A549 (cell line): ENCODE measurements at regions not wholly inside any gene's neighbourhood (a gene's known extent, or its start where the extent isn't known, plus 50 kb on each side); places are given as distances from the start of the nearest gene placed in this dataset.

Experiments used
- ATAC-seq, 2 experiments: fragments of 200-7000 bp in 1 of 2; fragments of >200 bp in 1 of 2; cut with Nextera tagmentation in 1 of 2; cut with Tn5 transposase in 1 of 2; 3 replicates each; pipeline versions ENCODE4 v1.8.0 to v1.9.1; 2018 to 2020; ENCODE audit warnings: mild to moderate bottlenecking in 1 of 2, moderate library complexity in 1 of 2
- CTCF ChIA-PET: fragments of 300-600 bp; sonication (Branson Sonifier 250); formaldehyde crosslinking; extraction: SDS; loops from one replicate; lab custom pipeline; 2021; ENCODE audit warnings: antibody characterized with exemption, inconsistent platforms; lab: Yijun Ruan, JAX
- POLR2A ChIA-PET: fragments of 350-600 bp; formaldehyde crosslinking; extraction: SDS; loops from one replicate; lab custom pipeline; 2021; ENCODE audit warnings: antibody characterized with exemption, inconsistent platforms; lab: Yijun Ruan, JAX
- DNase-seq, 2 experiments: peaks; one replicate each; pipeline versions ENCODE4 v3.0.0 to v3.0.0-alpha.2; 2011 to 2016; ENCODE audit warnings: low read depth in 1 of 2, low spot score in 1 of 2
- FAIRE-seq: peaks from 2 replicates; lab custom pipeline; 2011; peaks lifted over from hg19 to GRCh38; lab: Jason Lieb, UNC
- H3K27ac ChIP-seq, 2 experiments: fragments of >200 bp; sonication (Bioruptor Twin); formaldehyde crosslinking; 3 replicates each; pipeline ENCODE4 v1.5.1; 2016 to 2017
- H3K4me1 ChIP-seq: fragments of >200 bp; sonication (Bioruptor Twin); formaldehyde crosslinking; 3 replicates; pipeline ENCODE4 v1.6.1; 2016
- H3K4me2 ChIP-seq: fragments of >200 bp; sonication (Bioruptor Twin); formaldehyde crosslinking; 3 replicates; pipeline ENCODE4 v1.6.1; 2016
- H3K4me3 ChIP-seq: fragments of >200 bp; sonication (Bioruptor Twin); formaldehyde crosslinking; 3 replicates; pipeline ENCODE4 v1.5.1; 2016
- H3K9me3 ChIP-seq: fragments of >200 bp; sonication (Bioruptor Twin); formaldehyde crosslinking; 3 replicates; pipeline ENCODE4 v1.6.1; 2016
- BCL3 ChIP-seq: fragments of >200 bp; sonication (Bioruptor Twin); formaldehyde crosslinking; IDR thresholded peaks from 3 replicates; pipeline ENCODE4 v1.6.1; 2016
- BHLHE40 ChIP-seq: IDR thresholded peaks from 2 replicates; pipeline ENCODE4 v1.6.1; 2012; ENCODE audit warnings: low read depth, low read length, inconsistent platforms
- ELK1 ChIP-seq: fragments of 150-350 bp; IDR thresholded peaks from 2 replicates; pipeline ENCODE4 v1.6.1; 2014; ENCODE audit warnings: low read depth, mild to moderate bottlenecking, low read length
- EP300 ChIP-seq, 2 experiments: fragments of >200 bp; sonication (Bioruptor Twin); formaldehyde crosslinking; IDR thresholded peaks; 2 replicates in 1 of 2; 3 replicates in 1 of 2; pipeline ENCODE4 v1.6.1; 2016 to 2017
- ESRRA ChIP-seq: fragments of 150-350 bp; IDR thresholded peaks from 2 replicates; pipeline ENCODE4 v1.6.1; 2014; ENCODE audit warnings: mild to moderate bottlenecking, low read length, borderline replicate concordance
- FOSB ChIP-seq: fragments of 250-450 bp; sonication (Bioruptor Pico); IDR thresholded peaks from 2 replicates; pipeline ENCODE4 v1.5.0; 2020; ENCODE audit warnings: mild to moderate bottlenecking, moderate library complexity
- FOXS1 ChIP-seq: fragments of 250-450 bp; sonication (Bioruptor Pico); IDR thresholded peaks from 2 replicates; pipeline ENCODE4 v1.5.0; 2020; ENCODE audit warnings: mild to moderate bottlenecking, moderate library complexity
- HDAC2 ChIP-seq: fragments of 200-600 bp; sonication (generic); IDR thresholded peaks from 2 replicates; pipeline ENCODE4 v1.6.1; 2016
- HMGXB4 ChIP-seq: fragments of 250-450 bp; sonication (Bioruptor Pico); IDR thresholded peaks from 2 replicates; pipeline ENCODE4 v1.5.0; 2021; ENCODE audit warnings: mild to moderate bottlenecking, moderate library complexity, borderline replicate concordance
- KDM5A ChIP-seq: fragments of 200-600 bp; sonication (generic); IDR thresholded peaks from 2 replicates; pipeline ENCODE4 v1.6.1; 2016; ENCODE audit warnings: antibody characterized with exemption, mild to moderate bottlenecking
- MAX ChIP-seq: IDR thresholded peaks from 2 replicates; pipeline ENCODE4 v1.6.1; 2012
- MAZ ChIP-seq: fragments of 150-350 bp; IDR thresholded peaks from 2 replicates; pipeline ENCODE4 v1.6.1; 2014; ENCODE audit warnings: antibody characterized with exemption, low read depth, low read length, borderline replicate concordance
- MYC ChIP-seq: IDR thresholded peaks from 2 replicates; pipeline ENCODE4 v1.6.1; 2012; ENCODE audit warnings: mild to moderate bottlenecking, inconsistent platforms, low read length, improper control_type of control experiment, borderline replicate concordance
- NR3C1 ChIP-seq: fragments of >200 bp; sonication (Bioruptor Twin); formaldehyde crosslinking; IDR thresholded peaks from 3 replicates; pipeline ENCODE4 v1.6.1; 2017
- REST ChIP-seq: fragments of 200-600 bp; sonication (generic); IDR thresholded peaks from 2 replicates; pipeline ENCODE4 v1.6.1; 2016; ENCODE audit warnings: antibody characterized with exemption, mild to moderate bottlenecking, moderate library complexity
- TFCP2L1 ChIP-seq: fragments of 250-450 bp; sonication (Bioruptor Pico); IDR thresholded peaks from 2 replicates; pipeline ENCODE4 v1.5.0; 2021; ENCODE audit warnings: mild to moderate bottlenecking
- USF2 ChIP-seq: fragments of 450-650 bp; IDR thresholded peaks from 2 replicates; pipeline ENCODE4 v1.6.1; 2014; ENCODE audit warnings: antibody characterized with exemption
- WGBS: methylation state at CpG from one replicate; pipeline ENCODE4 v1.1.6; 2017; ENCODE audit errors: missing lambda C conversion rate; 5-methylcytosine and 5-hydroxymethylcytosine counted together
- TF ChIP-seq, protein P1 (sequence below): fragments of >200 bp; sonication (Bioruptor Twin); formaldehyde crosslinking; IDR thresholded peaks from 3 replicates; pipeline ENCODE4 v1.5.1; 2016

- WGBS, result 44% methylated on average over 3 of the region's 4 CpGs
- TF ChIP-seq FOSB (CRISPR knock-in tag), result no peak
- no peak for TF ChIP-seq HDAC2
- no peak for TF ChIP-seq MAZ
- TF ChIP-seq TFCP2L1 (CRISPR knock-in tag), result no peak
- no peak for TF ChIP-seq USF2
- no peak for TF ChIP-seq MYC
- TF ChIP-seq ESRRA, result no peak
- TF ChIP-seq NR3C1, result no peak
- TF ChIP-seq, protein P1, sequence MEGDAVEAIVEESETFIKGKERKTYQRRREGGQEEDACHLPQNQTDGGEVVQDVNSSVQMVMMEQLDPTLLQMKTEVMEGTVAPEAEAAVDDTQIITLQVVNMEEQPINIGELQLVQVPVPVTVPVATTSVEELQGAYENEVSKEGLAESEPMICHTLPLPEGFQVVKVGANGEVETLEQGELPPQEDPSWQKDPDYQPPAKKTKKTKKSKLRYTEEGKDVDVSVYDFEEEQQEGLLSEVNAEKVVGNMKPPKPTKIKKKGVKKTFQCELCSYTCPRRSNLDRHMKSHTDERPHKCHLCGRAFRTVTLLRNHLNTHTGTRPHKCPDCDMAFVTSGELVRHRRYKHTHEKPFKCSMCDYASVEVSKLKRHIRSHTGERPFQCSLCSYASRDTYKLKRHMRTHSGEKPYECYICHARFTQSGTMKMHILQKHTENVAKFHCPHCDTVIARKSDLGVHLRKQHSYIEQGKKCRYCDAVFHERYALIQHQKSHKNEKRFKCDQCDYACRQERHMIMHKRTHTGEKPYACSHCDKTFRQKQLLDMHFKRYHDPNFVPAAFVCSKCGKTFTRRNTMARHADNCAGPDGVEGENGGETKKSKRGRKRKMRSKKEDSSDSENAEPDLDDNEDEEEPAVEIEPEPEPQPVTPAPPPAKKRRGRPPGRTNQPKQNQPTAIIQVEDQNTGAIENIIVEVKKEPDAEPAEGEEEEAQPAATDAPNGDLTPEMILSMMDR, result no peak
- no peak for TF ChIP-seq HMGXB4 (CRISPR knock-in tag)
- TF ChIP-seq KDM5A, result no peak
- TF ChIP-seq MAX, result no peak
- no peak for TF ChIP-seq FOXS1 (CRISPR knock-in tag)
- no peak for TF ChIP-seq EP300 (IDR thresholded peaks at IDR 0.05)
- no peak for TF ChIP-seq BHLHE40
- TF ChIP-seq REST, result no peak
- no peak for TF ChIP-seq BCL3
- no peak for TF ChIP-seq ELK1
- ATAC-seq (no peak), DNase-seq (no peak), FAIRE-seq (no peak)
- CTCF ChIA-PET, result no interaction called here
- H3K4me1 ChIP-seq, result no peaks in the 10 kb centered on the region
- POLR2A ChIA-PET, result no interaction called here
- no peak overlapping the region for H3K4me3 ChIP-seq
- H3K4me2 ChIP-seq, result no peak overlapping the region
- no peaks in the 10 kb centered on the region for H3K9me3 ChIP-seq
- no peak overlapping the region for H3K27ac ChIP-seq
These were observed 618.3 kb upstream of the SETBP1 start for GRCh38 chr18:44062345-44062744.
